ENCODE measurements at regions not wholly inside any gene's neighbourhood (a gene's known extent, or its start where the extent isn't known, plus 50 kb on each side); places are given as distances from the start of the nearest gene placed in this dataset.

DNA sequence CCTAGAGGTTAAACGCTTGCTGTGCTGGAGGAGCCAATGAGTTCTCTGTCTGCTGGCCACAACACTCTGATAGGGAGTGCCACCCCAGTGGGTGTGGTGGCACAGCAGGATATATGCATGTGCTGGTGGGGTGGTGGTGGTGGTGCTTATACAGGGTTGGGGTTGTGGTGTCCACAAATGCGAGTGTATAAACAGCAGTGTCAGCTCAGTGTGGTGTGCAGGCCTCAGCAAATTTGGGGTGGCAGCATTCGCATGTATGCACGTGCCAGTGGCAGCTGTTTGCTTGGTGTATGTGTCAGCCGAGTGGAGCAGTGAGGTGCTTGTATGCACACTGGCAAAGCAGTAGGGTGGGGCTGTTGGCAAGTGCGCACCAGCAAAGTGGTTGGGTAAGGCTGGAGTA lies 157.4 kb downstream of the FAM47A start:
- Histone ChIP-seq H3F3A (ENCODE audit: insufficient read depth, low read length, poor library complexity, severe bottlenecking) (no peaks in the 10 kb centered on the region), H3K27ac (ENCODE audit: low read length) (no peak overlapping the region), H4K20me1 (ENCODE audit: insufficient read depth) (no peaks in the 10 kb centered on the region), H2AFZ (ENCODE audit: low read depth, low read length) (no peak overlapping the region), H3K4me3 (ENCODE audit: low read length) (no peak overlapping the region), H3K36me3 (ENCODE audit: insufficient read depth, low read length) (no peaks in the 10 kb centered on the region), H3K9me2 (ENCODE audit: insufficient read depth, low read length) (no peaks in the 10 kb centered on the region), H3K27me3 (ENCODE audit: insufficient read depth, low read depth, low read length) (no peaks in the 10 kb centered on the region), H3K9ac (ENCODE audit: low read length) (no peak overlapping the region), H3K9me3 (ENCODE audit: low read length) (no peaks in the 10 kb centered on the region), H3K79me2 (replicated peaks; ENCODE audit: insufficient read depth, low read length) (no peaks in the 10 kb centered on the region), H3K4me2 (ENCODE audit: low read length) (no peak overlapping the region)
- no peak for TF ChIP-seq POLR2AphosphoS5 (IDR thresholded peaks at IDR 0.05)
- TF ChIP-seq, protein P1, sequence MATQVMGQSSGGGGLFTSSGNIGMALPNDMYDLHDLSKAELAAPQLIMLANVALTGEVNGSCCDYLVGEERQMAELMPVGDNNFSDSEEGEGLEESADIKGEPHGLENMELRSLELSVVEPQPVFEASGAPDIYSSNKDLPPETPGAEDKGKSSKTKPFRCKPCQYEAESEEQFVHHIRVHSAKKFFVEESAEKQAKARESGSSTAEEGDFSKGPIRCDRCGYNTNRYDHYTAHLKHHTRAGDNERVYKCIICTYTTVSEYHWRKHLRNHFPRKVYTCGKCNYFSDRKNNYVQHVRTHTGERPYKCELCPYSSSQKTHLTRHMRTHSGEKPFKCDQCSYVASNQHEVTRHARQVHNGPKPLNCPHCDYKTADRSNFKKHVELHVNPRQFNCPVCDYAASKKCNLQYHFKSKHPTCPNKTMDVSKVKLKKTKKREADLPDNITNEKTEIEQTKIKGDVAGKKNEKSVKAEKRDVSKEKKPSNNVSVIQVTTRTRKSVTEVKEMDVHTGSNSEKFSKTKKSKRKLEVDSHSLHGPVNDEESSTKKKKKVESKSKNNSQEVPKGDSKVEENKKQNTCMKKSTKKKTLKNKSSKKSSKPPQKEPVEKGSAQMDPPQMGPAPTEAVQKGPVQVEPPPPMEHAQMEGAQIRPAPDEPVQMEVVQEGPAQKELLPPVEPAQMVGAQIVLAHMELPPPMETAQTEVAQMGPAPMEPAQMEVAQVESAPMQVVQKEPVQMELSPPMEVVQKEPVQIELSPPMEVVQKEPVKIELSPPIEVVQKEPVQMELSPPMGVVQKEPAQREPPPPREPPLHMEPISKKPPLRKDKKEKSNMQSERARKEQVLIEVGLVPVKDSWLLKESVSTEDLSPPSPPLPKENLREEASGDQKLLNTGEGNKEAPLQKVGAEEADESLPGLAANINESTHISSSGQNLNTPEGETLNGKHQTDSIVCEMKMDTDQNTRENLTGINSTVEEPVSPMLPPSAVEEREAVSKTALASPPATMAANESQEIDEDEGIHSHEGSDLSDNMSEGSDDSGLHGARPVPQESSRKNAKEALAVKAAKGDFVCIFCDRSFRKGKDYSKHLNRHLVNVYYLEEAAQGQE (IDR thresholded peaks at IDR 0.05; ENCODE audit: borderline replicate concordance), result no peak

DNA sequence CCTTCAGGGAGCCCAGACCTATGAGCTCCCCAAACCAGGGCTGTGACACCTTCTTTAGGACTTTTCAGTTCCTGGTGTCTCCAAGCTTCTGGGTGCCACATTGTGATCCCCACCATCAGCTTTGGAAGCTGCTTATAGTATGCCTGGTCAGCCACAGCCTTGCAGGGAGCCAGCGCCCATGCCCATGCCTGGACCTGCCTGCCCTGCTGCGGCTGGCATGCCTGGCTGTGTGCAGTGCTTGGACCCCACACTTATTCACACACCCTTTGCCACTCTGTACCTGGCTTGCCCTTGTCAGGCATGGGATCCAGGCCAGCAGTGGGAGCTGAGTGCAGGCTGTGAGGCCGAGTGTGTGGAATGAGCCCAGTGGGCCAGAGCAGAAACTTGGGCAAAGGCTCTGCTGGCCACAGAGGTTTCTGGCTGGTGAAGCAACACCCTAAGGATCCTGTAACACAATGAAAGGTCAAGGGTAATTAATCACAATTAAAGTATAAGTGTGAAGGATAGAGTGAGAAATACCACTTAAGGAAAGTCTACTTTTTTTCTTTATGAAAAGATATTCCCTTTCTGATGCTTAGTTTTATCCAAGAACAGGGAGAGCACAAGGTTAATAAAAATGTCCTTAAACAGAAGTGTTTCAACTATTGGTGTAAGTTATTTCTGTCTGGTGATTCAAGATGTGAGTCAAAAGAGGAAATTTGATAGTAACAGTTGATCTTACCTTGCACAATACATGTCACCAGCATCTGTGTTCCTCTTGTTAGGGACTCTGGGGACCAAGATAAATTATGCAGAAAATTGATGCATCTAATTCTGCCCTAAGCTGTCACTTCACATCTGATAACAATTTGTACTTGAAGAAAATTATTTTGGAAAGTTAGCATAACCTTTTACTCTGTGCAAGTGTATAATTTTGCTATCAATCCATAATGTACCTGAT lies 161.8 kb downstream of the FAM47A start:
- no peaks in the 10 kb centered on the region for H4K20me1 ChIP-seq (ENCODE audit: insufficient read depth)
- H3K27ac ChIP-seq (ENCODE audit: low read length), result no peak overlapping the region
- H3K9me2 ChIP-seq (ENCODE audit: insufficient read depth, low read length), result no peaks in the 10 kb centered on the region
- H2AFZ ChIP-seq (ENCODE audit: low read depth, low read length), result no peak overlapping the region
- no peaks in the 10 kb centered on the region for H3K27me3 ChIP-seq (ENCODE audit: insufficient read depth, low read depth, low read length)
- H3K79me2 ChIP-seq (replicated peaks; ENCODE audit: insufficient read depth, low read length), result no peaks in the 10 kb centered on the region
- no peaks in the 10 kb centered on the region for H3K9me3 ChIP-seq (ENCODE audit: low read length)
- H3K9ac ChIP-seq (ENCODE audit: low read length), result no peak overlapping the region
- H3K36me3 ChIP-seq (ENCODE audit: insufficient read depth, low read length), result no peaks in the 10 kb centered on the region
- H3K4me2 ChIP-seq (ENCODE audit: low read length), result no peak overlapping the region
- H3F3A ChIP-seq (ENCODE audit: insufficient read depth, low read length, poor library complexity, severe bottlenecking), result no peaks in the 10 kb centered on the region
- TF ChIP-seq, protein P1 (IDR thresholded peaks at IDR 0.05; ENCODE audit: borderline replicate concordance), result no peak
- H3K4me3 ChIP-seq (ENCODE audit: low read length), result no peak overlapping the region

DNA sequence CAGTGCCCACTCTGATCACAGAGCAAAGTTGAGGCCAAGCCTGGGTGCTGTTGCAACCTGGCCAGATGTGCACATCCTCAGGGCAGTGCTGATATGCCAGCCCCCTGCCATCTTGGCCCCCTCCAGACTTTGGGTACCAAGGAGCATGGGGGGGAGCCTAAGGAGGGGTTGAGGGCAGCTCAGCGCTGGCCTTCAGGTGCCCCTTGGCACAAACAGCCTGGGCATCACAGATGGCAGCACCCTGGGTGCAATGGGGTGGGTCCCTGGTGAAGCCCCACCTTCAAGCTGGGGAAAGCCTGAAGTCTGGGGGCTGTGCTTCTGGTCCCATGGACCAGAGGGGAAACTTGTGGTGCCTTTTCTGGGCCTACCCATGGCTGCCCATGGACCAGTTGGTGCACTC lies 163.0 kb downstream of the FAM47A start:
- H2AFZ ChIP-seq (ENCODE audit: low read depth, low read length), result no peak overlapping the region
- no peak overlapping the region for H3K4me2 ChIP-seq (ENCODE audit: low read length)
- H4K20me1 ChIP-seq (ENCODE audit: insufficient read depth), result no peaks in the 10 kb centered on the region
- H3K9me3 ChIP-seq (ENCODE audit: low read length), result no peaks in the 10 kb centered on the region
- H3K27ac ChIP-seq (ENCODE audit: low read length), result no peak overlapping the region
- H3K9ac ChIP-seq (ENCODE audit: low read length), result no peak overlapping the region
- H3F3A ChIP-seq (ENCODE audit: insufficient read depth, low read length, poor library complexity, severe bottlenecking), result no peaks in the 10 kb centered on the region
- no peaks in the 10 kb centered on the region for H3K79me2 ChIP-seq (replicated peaks; ENCODE audit: insufficient read depth, low read length)
- H3K9me2 ChIP-seq (ENCODE audit: insufficient read depth, low read length), result no peaks in the 10 kb centered on the region
- H3K36me3 ChIP-seq (ENCODE audit: insufficient read depth, low read length), result no peaks in the 10 kb centered on the region
- no peak for TF ChIP-seq MXI1 (conservative IDR thresholded peaks at IDR 0.05; ENCODE audit: poor library complexity, severe bottlenecking)
- TF ChIP-seq EP300 (conservative IDR thresholded peaks at IDR 0.05; ENCODE audit: poor library complexity, severe bottlenecking), result no peak
- no peak for TF ChIP-seq SMC3 (conservative IDR thresholded peaks at IDR 0.05; ENCODE audit: poor library complexity)
- TF ChIP-seq TAF1 (IDR thresholded peaks at IDR 0.05; ENCODE audit: low read depth), result no peak
- no peaks in the 10 kb centered on the region for H3K27me3 ChIP-seq (ENCODE audit: insufficient read depth, low read depth, low read length)
- no peak overlapping the region for H3K4me3 ChIP-seq (ENCODE audit: low read length)
